COLO668 (cell line): ENCODE measurements at regions not wholly inside any gene's neighbourhood (a gene's known extent, or its start where the extent isn't known, plus 50 kb on each side); places are given as distances from the start of the nearest gene placed in this dataset.

Source experiments
- DNase-seq: peaks from one replicate; lab custom pipeline; 2025; ENCODE audit not compliant: unreplicated experiment; lab: John Stamatoyannopoulos, UW

- no peak for DNase-seq
These were observed 666.6 kb downstream of the SEMA5A start for GRCh38 chr5:8879248-8879647.

- no peak for DNase-seq
These were observed 661.8 kb downstream of the SEMA5A start for GRCh38 chr5:8884029-8884428.

- DNase-seq: no peak
These were observed 652.9 kb downstream of the SEMA5A start for GRCh38 chr5:8892926-8893325.

GRCh38 chr5:8894031-8894430, 651.8 kb downstream of the SEMA5A start:
- no peak for DNase-seq

- DNase-seq: no peak
These were observed 650.8 kb downstream of the SEMA5A start for GRCh38 chr5:8895062-8895461.

GRCh38 chr5:8895599-8895998, 650.3 kb downstream of the SEMA5A start:
- DNase-seq: no peak

GRCh38 chr5:8897316-8897715, 648.6 kb downstream of the SEMA5A start:
- no peak for DNase-seq

- no peak for DNase-seq
These were observed 640.9 kb downstream of the SEMA5A start for GRCh38 chr5:8905021-8905420.

GRCh38 chr5:8906303-8906967, 639.4 kb downstream of the SEMA5A start:
- DNase-seq: no peak

GRCh38 chr5:8907168-8907868, 638.6 kb downstream of the SEMA5A start:
- no peak for DNase-seq

GRCh38 chr5:8908055-8908683, 637.7 kb downstream of the SEMA5A start:
- peak; percentile 14 for DNase-seq

- no peak for DNase-seq
These were observed 633.8 kb downstream of the SEMA5A start for GRCh38 chr5:8912106-8912505.

- no peak for DNase-seq
These were observed 632.4 kb downstream of the SEMA5A start for GRCh38 chr5:8913522-8913921.

- no peak for DNase-seq
These were observed 626.8 kb downstream of the SEMA5A start for GRCh38 chr5:8919096-8919495.

- DNase-seq: no peak
These were observed 622.3 kb downstream of the SEMA5A start for GRCh38 chr5:8923526-8923925.

GRCh38 chr5:8924054-8924793, 621.7 kb downstream of the SEMA5A start:
- no peak for DNase-seq

GRCh38 chr5:8930021-8930420, 615.9 kb downstream of the SEMA5A start:
- no peak for DNase-seq

- DNase-seq: no peak
These were observed 611.4 kb downstream of the SEMA5A start for GRCh38 chr5:8934455-8934854.

GRCh38 chr5:8940934-8941333, 604.9 kb downstream of the SEMA5A start:
- no peak for DNase-seq

GRCh38 chr5:8943301-8943700, 602.6 kb downstream of the SEMA5A start:
- DNase-seq: no peak

- no peak for DNase-seq
These were observed 601.9 kb downstream of the SEMA5A start for GRCh38 chr5:8944005-8944404.

GRCh38 chr5:8945972-8946371, 599.9 kb downstream of the SEMA5A start:
- no peak for DNase-seq
